ENCODE measurements at regions not wholly inside any gene's neighbourhood (a gene's known extent, or its start where the extent isn't known, plus 50 kb on each side); places are given as distances from the start of the nearest gene placed in this dataset.

DNA sequence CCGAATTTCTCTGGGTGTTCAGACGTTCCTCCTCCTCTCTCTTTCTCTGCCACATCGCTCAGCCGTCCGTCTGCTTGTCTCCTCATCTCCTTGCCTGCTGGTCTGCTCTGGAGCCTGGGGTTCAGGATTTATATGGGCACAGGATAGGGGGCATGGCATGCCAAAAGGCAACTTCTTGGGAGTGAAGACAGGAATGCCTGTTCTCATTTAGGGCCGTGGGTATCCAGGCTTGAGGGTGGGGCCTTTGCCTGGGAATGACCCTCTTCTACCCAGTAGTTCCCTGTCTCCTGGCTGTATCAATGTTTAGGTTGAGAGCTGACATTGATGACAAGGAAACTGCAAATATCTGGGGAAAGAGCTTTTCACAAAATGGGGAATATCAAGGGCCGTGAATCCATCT, 98.0 kb downstream of the HRH4 start:
- H3K27me3 ChIP-seq (replicated peaks): no peaks in the 10 kb centered on the region
- H3K36me3 ChIP-seq (replicated peaks): no peaks in the 10 kb centered on the region
- H3K4me3 ChIP-seq (ENCODE audit: low read depth, low read length): no peak overlapping the region
- no peak for DNase-seq
- H3K27ac ChIP-seq: no peak overlapping the region
- in situ Hi-C loops (cut with HindIII; ENCODE audit: low pct_ligation_motif_present, low sequenced_read_pairs): no loop called here
- TF ChIP-seq, protein P1, sequence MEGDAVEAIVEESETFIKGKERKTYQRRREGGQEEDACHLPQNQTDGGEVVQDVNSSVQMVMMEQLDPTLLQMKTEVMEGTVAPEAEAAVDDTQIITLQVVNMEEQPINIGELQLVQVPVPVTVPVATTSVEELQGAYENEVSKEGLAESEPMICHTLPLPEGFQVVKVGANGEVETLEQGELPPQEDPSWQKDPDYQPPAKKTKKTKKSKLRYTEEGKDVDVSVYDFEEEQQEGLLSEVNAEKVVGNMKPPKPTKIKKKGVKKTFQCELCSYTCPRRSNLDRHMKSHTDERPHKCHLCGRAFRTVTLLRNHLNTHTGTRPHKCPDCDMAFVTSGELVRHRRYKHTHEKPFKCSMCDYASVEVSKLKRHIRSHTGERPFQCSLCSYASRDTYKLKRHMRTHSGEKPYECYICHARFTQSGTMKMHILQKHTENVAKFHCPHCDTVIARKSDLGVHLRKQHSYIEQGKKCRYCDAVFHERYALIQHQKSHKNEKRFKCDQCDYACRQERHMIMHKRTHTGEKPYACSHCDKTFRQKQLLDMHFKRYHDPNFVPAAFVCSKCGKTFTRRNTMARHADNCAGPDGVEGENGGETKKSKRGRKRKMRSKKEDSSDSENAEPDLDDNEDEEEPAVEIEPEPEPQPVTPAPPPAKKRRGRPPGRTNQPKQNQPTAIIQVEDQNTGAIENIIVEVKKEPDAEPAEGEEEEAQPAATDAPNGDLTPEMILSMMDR (IDR thresholded peaks at IDR 0.05; ENCODE audit: low read depth, low read length, missing control alignments): no peak

- no peak overlapping the region for H3K27ac ChIP-seq
- in situ Hi-C loops (cut with HindIII; ENCODE audit: low pct_ligation_motif_present, low sequenced_read_pairs): no loop called here
- no peaks in the 10 kb centered on the region for H3K36me3 ChIP-seq (replicated peaks)
- H3K27me3 ChIP-seq (replicated peaks): no peaks in the 10 kb centered on the region
- DNase-seq: no peak
- TF ChIP-seq, protein P1 (IDR thresholded peaks at IDR 0.05; ENCODE audit: low read depth, low read length, missing control alignments): no peak
- no peak overlapping the region for H3K4me3 ChIP-seq (ENCODE audit: low read depth, low read length)
Observed at GRCh38 chr18:24559526-24559925, 99.1 kb downstream of the HRH4 start.

GRCh38 chr18:24560511-24560981, 100.1 kb downstream of the HRH4 start:
- TF ChIP-seq, protein P1 (IDR thresholded peaks at IDR 0.05; ENCODE audit: low read depth, low read length, missing control alignments): no peak
- in situ Hi-C loops (cut with HindIII; ENCODE audit: low pct_ligation_motif_present, low sequenced_read_pairs): no loop called here
- Histone ChIP-seq H3K27me3 (replicated peaks) (no peaks in the 10 kb centered on the region), H3K27ac (no peak overlapping the region), H3K36me3 (replicated peaks) (no peaks in the 10 kb centered on the region), H3K4me3 (ENCODE audit: low read depth, low read length) (no peak overlapping the region)
- no peak for DNase-seq

GRCh38 chr18:24561369-24561965, 101.0 kb downstream of the HRH4 start:
- no peak for DNase-seq
- Histone ChIP-seq H3K4me3 (ENCODE audit: low read depth, low read length) (no peak overlapping the region), H3K27ac (no peak overlapping the region), H3K27me3 (replicated peaks) (no peaks in the 10 kb centered on the region), H3K36me3 (replicated peaks) (no peaks in the 10 kb centered on the region)
- in situ Hi-C loops (cut with HindIII; ENCODE audit: low pct_ligation_motif_present, low sequenced_read_pairs): no loop called here
- TF ChIP-seq, protein P1 (IDR thresholded peaks at IDR 0.05; ENCODE audit: low read depth, low read length, missing control alignments): no peak

- no peaks in the 10 kb centered on the region for H3K27me3 ChIP-seq (replicated peaks)
- in situ Hi-C loops (cut with HindIII; ENCODE audit: low pct_ligation_motif_present, low sequenced_read_pairs): no loop called here
- H3K4me3 ChIP-seq (ENCODE audit: low read depth, low read length): no peak overlapping the region
- no peak for DNase-seq
- H3K36me3 ChIP-seq (replicated peaks): no peaks in the 10 kb centered on the region
- H3K27ac ChIP-seq: no peak overlapping the region
- TF ChIP-seq, protein P1 (IDR thresholded peaks at IDR 0.05; ENCODE audit: low read depth, low read length, missing control alignments): no peak
Observed at GRCh38 chr18:24567199-24567598, 106.8 kb downstream of the HRH4 start.

DNA sequence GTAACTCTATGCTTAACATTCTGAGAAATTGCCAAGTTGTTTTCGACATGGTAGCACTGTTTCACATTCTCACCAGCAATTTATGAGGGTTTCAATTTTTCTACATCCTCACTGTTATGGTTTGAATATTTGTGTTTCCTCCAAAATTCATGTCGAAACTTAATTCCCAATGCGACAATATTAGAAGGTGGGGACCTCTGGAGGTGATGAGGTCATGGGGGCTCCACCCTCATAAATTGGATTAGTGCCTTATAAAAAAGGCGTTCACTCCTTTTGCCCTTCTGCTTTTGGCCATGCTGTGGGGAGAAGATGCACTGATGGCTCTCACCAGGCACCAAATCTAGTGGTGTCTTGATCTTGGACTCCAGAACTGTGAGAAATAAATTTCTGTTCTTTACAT, 110.3 kb downstream of the HRH4 start:
- in situ Hi-C loops (cut with HindIII; ENCODE audit: low pct_ligation_motif_present, low sequenced_read_pairs): no loop called here

More for the DNA sequence above, 110.3 kb downstream of the HRH4 start:
- no peak overlapping the region for H3K27ac ChIP-seq
- no peaks in the 10 kb centered on the region for H3K36me3 ChIP-seq (replicated peaks)
- no peaks in the 10 kb centered on the region for H3K27me3 ChIP-seq (replicated peaks)
- no peak overlapping the region for H3K4me3 ChIP-seq (ENCODE audit: low read depth, low read length)
- TF ChIP-seq, protein P1 (IDR thresholded peaks at IDR 0.05; ENCODE audit: low read depth, low read length, missing control alignments): no peak
- no peak for DNase-seq

Data from brain microvascular endothelial cell (primary cell).